ENCODE measurements at regions not wholly inside any gene's neighbourhood (a gene's known extent, or its start where the extent isn't known, plus 50 kb on each side); places are given as distances from the start of the nearest gene placed in this dataset.

DNA sequence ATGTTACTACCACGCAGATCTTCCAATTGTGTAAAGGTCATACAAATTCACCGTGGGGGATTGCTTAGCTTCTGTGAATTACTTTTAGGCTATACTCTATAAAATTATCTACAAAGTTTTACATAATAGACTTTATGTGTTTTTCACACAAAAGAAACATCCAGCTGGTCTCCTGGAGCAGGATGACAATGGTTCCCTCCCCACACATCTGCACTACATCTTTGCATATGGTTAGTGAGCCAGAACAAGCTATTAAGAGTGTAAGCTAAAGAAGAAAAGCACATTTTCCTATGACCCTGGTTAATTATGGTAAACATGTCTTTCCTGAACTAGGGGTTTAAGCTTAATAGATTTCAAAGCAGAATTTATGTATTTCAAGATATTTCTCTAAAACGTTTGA, 295.1 kb downstream of the ASXL3 start:
- Histone ChIP-seq H3K4me3 (ENCODE audit: low read length) (no peak overlapping the region), H3K4me1 (ENCODE audit: control insufficient read depth, insufficient read depth, low read length) (no peaks in the 10 kb centered on the region), H3K9me3 (ENCODE audit: control insufficient read depth, insufficient read depth, low read length) (no peaks in the 10 kb centered on the region), H3K27ac (ENCODE audit: low read length) (no peak overlapping the region), H3K27me3 (ENCODE audit: control insufficient read depth, insufficient read depth, low read length) (no peaks in the 10 kb centered on the region), H3K36me3 (ENCODE audit: control insufficient read depth, insufficient read depth, low read length) (no peaks in the 10 kb centered on the region)
- no CpG with 5 or more reads among the region's 3 CpGs for WGBS (ENCODE audit: insufficient coverage, insufficient read length)
- no peak for DNase-seq (ENCODE audit: low read depth, low spot score)

DNA sequence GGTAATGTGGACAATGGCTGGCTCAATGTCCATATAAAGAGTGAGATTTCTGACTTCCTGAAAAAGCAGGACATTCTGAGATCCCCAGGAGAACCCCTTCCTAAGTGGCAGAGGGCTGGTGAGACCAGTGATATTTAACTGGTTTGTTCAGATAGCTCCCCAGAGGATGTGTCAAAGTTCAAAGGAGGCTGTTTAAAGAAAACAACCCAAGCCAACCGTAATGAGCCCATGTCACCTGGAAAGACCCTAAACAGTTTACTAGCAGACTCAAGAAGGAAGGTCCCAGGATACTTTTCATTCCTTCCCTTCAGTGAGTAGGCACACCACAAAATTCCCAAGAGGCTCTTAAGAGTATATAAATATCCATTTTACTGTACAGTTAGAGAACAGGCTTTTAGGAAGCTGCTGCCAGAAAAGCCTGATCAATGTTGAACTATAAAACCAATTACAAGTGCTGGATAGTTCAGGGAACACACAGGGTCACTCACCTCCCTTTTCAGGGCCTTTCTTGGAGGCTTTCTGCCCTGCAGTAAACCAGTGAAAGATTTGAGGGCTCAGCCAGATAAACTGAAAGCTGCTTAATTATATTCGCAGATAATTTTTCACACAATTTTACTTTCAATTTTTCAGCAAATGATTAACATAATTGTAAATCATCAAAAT, 293.5 kb downstream of the ASXL3 start:
- no peak for DNase-seq (ENCODE audit: low read depth, low spot score)
- Histone ChIP-seq H3K36me3 (ENCODE audit: control insufficient read depth, insufficient read depth, low read length) (no peaks in the 10 kb centered on the region), H3K9me3 (ENCODE audit: control insufficient read depth, insufficient read depth, low read length) (no peaks in the 10 kb centered on the region), H3K4me3 (ENCODE audit: low read length) (no peak overlapping the region), H3K27me3 (ENCODE audit: control insufficient read depth, insufficient read depth, low read length) (no peaks in the 10 kb centered on the region), H3K4me1 (ENCODE audit: control insufficient read depth, insufficient read depth, low read length) (no peaks in the 10 kb centered on the region), H3K27ac (ENCODE audit: low read length) (no peak overlapping the region)
- 100% methylated on average over 1 of the region's 2 CpGs for WGBS (ENCODE audit: insufficient coverage, insufficient read length)

DNA sequence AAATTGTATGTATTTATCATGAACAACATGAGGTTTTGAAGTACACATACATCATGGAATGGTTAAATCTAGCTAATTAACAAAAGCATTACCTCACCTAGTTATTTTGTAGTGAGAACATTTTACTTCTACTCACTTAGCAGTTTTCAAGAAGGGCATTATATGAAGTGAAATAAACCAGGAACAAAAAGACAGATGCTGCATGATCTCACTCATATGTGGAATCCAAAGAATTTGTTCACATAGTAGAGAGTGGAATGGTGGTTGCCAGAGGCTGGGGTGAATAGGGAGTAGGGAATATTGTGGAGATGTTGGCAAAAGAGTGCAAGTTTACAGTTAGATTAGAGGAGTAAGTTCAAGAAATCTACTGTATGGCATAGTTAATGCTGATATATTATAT, 292.0 kb downstream of the ASXL3 start:
- Histone ChIP-seq H3K27ac (ENCODE audit: low read length) (no peak overlapping the region), H3K36me3 (ENCODE audit: control insufficient read depth, insufficient read depth, low read length) (no peaks in the 10 kb centered on the region), H3K4me3 (ENCODE audit: low read length) (no peak overlapping the region), H3K9me3 (ENCODE audit: control insufficient read depth, insufficient read depth, low read length) (no peaks in the 10 kb centered on the region), H3K27me3 (ENCODE audit: control insufficient read depth, insufficient read depth, low read length) (no peaks in the 10 kb centered on the region), H3K4me1 (ENCODE audit: control insufficient read depth, insufficient read depth, low read length) (no peaks in the 10 kb centered on the region)
- DNase-seq (ENCODE audit: low read depth, low spot score), result no peak

DNA sequence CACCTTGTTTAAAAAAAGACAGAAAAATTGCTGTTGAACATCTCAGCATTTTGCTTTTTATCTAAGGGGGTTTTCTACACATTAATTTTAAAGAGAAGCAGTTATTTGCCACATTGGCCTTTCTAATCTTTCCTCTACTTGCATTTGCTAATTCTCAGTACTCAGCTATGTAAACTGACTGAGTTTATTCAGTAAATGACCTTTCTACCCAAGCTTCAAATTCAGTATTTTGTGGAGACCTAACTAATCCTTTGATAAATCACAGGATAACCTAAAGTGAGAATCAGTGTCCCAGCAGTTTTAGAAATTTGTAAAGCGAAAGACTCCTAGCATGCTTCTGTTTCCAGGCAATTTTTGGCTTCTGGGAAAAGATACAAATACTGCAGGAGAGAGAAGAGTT, 288.4 kb downstream of the ASXL3 start:
- no peak overlapping the region for H3K4me3 ChIP-seq (ENCODE audit: low read length)
- H3K9me3 ChIP-seq (ENCODE audit: control insufficient read depth, insufficient read depth, low read length), result peaks cover 3% of the 10 kb centered on the region; the same call in 1 of the 2 replicates
- no peaks in the 10 kb centered on the region for H3K27me3 ChIP-seq (ENCODE audit: control insufficient read depth, insufficient read depth, low read length)
- H3K27ac ChIP-seq (ENCODE audit: low read length), result no peak overlapping the region
- H3K36me3 ChIP-seq (ENCODE audit: control insufficient read depth, insufficient read depth, low read length), result no peaks in the 10 kb centered on the region
- H3K4me1 ChIP-seq (ENCODE audit: control insufficient read depth, insufficient read depth, low read length), result no peaks in the 10 kb centered on the region
- DNase-seq (ENCODE audit: low read depth, low spot score), result no peak
- no CpG with 5 or more reads among the region's 1 CpG for WGBS (ENCODE audit: insufficient coverage, insufficient read length)

DNA sequence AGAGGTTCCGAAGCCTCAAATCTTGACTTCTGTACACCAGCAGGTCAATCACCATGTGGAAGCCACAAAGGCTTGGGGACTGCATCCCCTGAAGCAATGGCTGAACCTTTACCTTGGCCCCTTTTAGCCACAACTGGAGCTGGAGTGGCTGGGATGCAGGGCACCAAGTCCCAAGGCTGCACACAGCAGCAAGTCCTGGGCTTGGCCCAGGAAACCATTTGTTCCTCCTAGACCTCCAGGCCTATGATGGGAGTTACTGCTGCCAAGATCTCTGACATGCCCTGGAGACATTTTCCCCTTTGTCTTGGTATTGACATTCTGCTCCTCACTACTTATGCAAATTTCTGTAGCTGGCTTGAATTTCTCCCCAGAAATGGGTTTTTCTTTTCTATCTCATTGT, 285.9 kb downstream of the ASXL3 start:
- DNase-seq (ENCODE audit: low read depth, low spot score), result no peak
- no peak overlapping the region for H3K4me3 ChIP-seq (ENCODE audit: low read length)
- no peak overlapping the region for H3K27ac ChIP-seq (ENCODE audit: low read length)
- H3K27me3 ChIP-seq (ENCODE audit: control insufficient read depth, insufficient read depth, low read length), result no peaks in the 10 kb centered on the region
- WGBS (ENCODE audit: insufficient coverage, insufficient read length), result no CpG with 5 or more reads among the region's 1 CpG
- H3K4me1 ChIP-seq (ENCODE audit: control insufficient read depth, insufficient read depth, low read length), result no peaks in the 10 kb centered on the region
- H3K9me3 ChIP-seq (ENCODE audit: control insufficient read depth, insufficient read depth, low read length), result peaks cover 3% of the 10 kb centered on the region; the same call in 1 of the 2 replicates
- no peaks in the 10 kb centered on the region for H3K36me3 ChIP-seq (ENCODE audit: control insufficient read depth, insufficient read depth, low read length)

DNA sequence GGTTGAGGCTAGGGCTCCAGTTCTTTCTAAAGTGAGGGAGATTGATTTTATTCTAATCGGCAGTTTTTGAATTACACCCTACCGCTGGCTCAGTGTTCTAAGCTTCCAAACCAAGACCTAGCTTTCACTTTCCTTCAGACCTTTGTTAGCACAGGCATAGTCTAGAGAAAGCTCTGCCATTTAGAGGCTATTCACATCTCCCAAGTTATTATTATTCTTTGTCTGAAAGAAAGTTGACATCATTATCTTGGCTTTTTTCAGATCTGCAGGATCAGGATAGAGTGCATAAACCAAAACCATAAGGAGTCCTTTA, 276.8 kb downstream of the ASXL3 start:
- no CpG with 5 or more reads among the region's 2 CpGs for WGBS (ENCODE audit: insufficient coverage, insufficient read length)
- no peaks in the 10 kb centered on the region for H3K27me3 ChIP-seq (ENCODE audit: control insufficient read depth, insufficient read depth, low read length)

DNA sequence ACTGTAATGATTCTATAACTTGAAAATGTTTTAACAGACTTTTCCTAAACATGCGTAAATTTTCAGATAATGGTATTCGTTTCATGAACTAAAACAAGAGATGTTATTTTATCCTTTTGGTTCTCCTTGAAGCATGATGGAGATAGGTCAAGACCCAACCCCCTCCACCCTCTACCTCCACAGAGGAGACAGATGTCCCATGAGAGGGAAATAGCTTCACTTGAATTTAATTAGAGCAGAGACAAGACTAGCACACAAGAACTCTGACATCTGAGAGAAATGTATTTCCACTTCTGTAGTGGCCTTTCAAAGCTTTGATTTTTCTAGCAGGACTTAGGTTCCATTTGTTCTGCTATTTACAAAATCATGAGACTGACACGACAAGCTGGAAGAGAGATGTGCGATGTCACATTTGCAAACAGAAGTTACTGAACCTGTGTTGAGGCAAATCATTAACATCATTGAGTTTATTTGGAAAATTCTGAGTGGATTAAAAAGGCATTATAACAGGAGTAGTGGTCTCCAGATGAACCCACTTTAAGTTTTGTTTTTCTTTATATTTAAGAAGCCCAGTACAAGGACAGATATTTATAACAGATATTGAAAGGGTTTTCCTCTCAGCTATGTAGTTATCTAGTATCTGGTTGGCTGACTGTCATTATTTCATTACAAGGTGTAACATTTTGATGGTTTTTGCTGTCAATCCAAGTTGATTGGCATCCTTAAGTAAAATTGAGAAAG, 276.2 kb downstream of the ASXL3 start:
- WGBS (ENCODE audit: insufficient coverage, insufficient read length), result no CpG with 5 or more reads among the region's 4 CpGs
- Histone ChIP-seq H3K36me3 (ENCODE audit: control insufficient read depth, insufficient read depth, low read length) (no peaks in the 10 kb centered on the region), H3K27ac (ENCODE audit: low read length) (no peak overlapping the region), H3K4me1 (ENCODE audit: control insufficient read depth, insufficient read depth, low read length) (no peaks in the 10 kb centered on the region), H3K27me3 (ENCODE audit: control insufficient read depth, insufficient read depth, low read length) (no peaks in the 10 kb centered on the region), H3K9me3 (ENCODE audit: control insufficient read depth, insufficient read depth, low read length) (no peaks in the 10 kb centered on the region), H3K4me3 (ENCODE audit: low read length) (no peak overlapping the region)
- DNase-seq (ENCODE audit: low read depth, low spot score), result no peak

More for the DNA sequence above, 276.8 kb downstream of the ASXL3 start:
- Histone ChIP-seq H3K4me3 (ENCODE audit: low read length) (no peak overlapping the region), H3K4me1 (ENCODE audit: control insufficient read depth, insufficient read depth, low read length) (no peaks in the 10 kb centered on the region), H3K9me3 (ENCODE audit: control insufficient read depth, insufficient read depth, low read length) (no peaks in the 10 kb centered on the region), H3K27ac (ENCODE audit: low read length) (no peak overlapping the region), H3K36me3 (ENCODE audit: control insufficient read depth, insufficient read depth, low read length) (no peaks in the 10 kb centered on the region)
- DNase-seq (ENCODE audit: low read depth, low spot score), result no peak

DNA sequence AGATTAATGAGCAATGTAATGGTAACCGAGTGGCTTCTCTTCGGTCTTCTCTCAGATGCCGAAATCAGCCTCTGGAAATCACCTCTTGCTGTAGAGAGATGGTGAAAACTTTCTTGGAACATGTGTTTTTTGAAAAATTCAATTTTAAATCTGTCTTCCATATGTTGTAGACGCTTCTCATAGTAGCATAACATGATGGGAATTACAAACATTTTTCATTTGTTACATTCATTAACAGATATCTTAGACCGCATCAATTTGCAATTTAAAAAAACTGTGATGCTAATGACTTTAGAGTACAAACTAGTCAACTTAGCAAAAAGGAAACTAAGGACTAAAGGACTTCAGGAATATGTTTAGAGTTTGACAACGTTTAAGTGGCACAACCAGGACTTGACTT, 275.2 kb downstream of the ASXL3 start:
- no peaks in the 10 kb centered on the region for H3K27me3 ChIP-seq (ENCODE audit: control insufficient read depth, insufficient read depth, low read length)
- H3K36me3 ChIP-seq (ENCODE audit: control insufficient read depth, insufficient read depth, low read length), result no peaks in the 10 kb centered on the region
- no CpG with 5 or more reads among the region's 6 CpGs for WGBS (ENCODE audit: insufficient coverage, insufficient read length)
- no peak overlapping the region for H3K4me3 ChIP-seq (ENCODE audit: low read length)
- H3K4me1 ChIP-seq (ENCODE audit: control insufficient read depth, insufficient read depth, low read length), result no peaks in the 10 kb centered on the region
- H3K9me3 ChIP-seq (ENCODE audit: control insufficient read depth, insufficient read depth, low read length), result no peaks in the 10 kb centered on the region
- H3K27ac ChIP-seq (ENCODE audit: low read length), result no peak overlapping the region
- DNase-seq (ENCODE audit: low read depth, low spot score), result no peak

DNA sequence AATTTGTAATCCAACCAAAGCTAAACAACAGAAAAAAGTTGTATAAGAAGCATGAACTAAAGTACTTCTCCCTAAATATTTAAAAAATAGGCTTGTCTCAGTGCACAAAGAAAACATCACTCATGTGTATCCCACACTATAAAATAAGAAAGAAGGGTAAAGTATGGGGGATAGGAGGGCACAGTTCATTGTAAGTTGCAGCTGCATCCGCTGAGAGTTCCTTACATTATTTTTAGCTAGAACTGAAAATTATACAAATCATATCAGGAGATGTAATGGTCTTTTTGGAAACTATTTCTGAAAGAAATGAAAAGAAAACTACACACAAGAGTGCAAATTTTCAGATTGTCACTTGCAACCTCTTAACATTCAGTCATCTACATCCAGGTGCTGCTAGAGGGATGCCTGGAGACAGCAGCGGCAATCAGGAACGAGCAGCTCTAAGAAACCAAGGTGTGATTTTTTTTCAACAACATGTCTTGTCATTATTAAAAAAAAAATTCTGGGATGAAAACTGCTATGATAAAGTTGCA, 273.6 kb downstream of the ASXL3 start:
- no peaks in the 10 kb centered on the region for H3K36me3 ChIP-seq (ENCODE audit: control insufficient read depth, insufficient read depth, low read length)
- whole genome bisulfite sequencing (ENCODE audit: insufficient coverage, insufficient read length), result no CpG with 5 or more reads among the region's 3 CpGs
- H3K9me3 ChIP-seq (ENCODE audit: control insufficient read depth, insufficient read depth, low read length), result no peaks in the 10 kb centered on the region
- no peaks in the 10 kb centered on the region for H3K27me3 ChIP-seq (ENCODE audit: control insufficient read depth, insufficient read depth, low read length)
- no peak for DNase-seq (ENCODE audit: low read depth, low spot score)
- H3K4me3 ChIP-seq (ENCODE audit: low read length), result no peak overlapping the region
- H3K27ac ChIP-seq (ENCODE audit: low read length), result no peak overlapping the region
- H3K4me1 ChIP-seq (ENCODE audit: control insufficient read depth, insufficient read depth, low read length), result no peaks in the 10 kb centered on the region

DNA sequence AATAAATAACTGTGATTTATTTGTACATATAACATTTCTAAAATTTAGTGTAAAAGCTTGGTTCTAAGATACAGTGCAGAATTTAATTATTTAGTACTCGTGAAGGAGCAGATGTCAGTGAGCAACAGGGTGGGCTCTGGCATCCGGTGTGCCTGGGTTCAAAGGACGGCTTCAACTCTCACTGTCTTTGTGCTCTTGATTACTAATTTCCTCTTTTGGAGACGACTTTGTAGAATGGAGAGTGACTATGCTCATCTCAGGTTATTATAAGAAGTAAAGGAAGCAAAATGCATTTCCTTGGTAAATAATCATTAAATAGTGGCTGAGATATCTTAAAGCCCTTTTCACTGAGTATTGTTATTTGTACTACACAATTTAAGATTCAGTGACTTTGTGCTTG, 271.7 kb downstream of the ASXL3 start:
- Histone ChIP-seq H3K27me3 (ENCODE audit: control insufficient read depth, insufficient read depth, low read length) (no peaks in the 10 kb centered on the region), H3K4me3 (ENCODE audit: low read length) (no peak overlapping the region), H3K36me3 (ENCODE audit: control insufficient read depth, insufficient read depth, low read length) (no peaks in the 10 kb centered on the region), H3K9me3 (ENCODE audit: control insufficient read depth, insufficient read depth, low read length) (no peaks in the 10 kb centered on the region), H3K4me1 (ENCODE audit: control insufficient read depth, insufficient read depth, low read length) (no peaks in the 10 kb centered on the region), H3K27ac (ENCODE audit: low read length) (no peak overlapping the region)
- DNase-seq (ENCODE audit: low read depth, low spot score), result no peak
- no CpG with 5 or more reads among the region's 4 CpGs for WGBS (ENCODE audit: insufficient coverage, insufficient read length)

DNA sequence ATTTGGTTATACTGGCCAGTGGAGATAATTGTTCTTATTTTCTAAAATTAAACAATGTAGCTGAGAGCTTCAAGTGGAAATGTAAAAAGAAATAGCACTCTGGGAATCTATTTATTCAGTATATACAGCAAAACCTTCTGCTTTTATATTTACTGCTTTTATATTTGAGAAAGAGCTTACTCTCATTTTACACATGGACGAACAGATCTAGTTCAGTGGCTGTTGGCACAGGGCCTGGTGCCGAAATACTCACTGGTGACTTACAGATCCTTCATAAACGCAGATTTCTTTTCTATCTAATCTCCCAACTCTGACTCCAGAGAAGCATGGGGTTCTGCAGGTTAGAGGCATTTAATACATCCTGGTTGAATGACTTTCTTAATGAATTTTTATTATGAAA, 266.2 kb downstream of the ASXL3 start:
- Histone ChIP-seq H3K9me3 (ENCODE audit: control insufficient read depth, insufficient read depth, low read length) (no peaks in the 10 kb centered on the region), H3K27ac (ENCODE audit: low read length) (no peak overlapping the region), H3K4me3 (ENCODE audit: low read length) (no peak overlapping the region), H3K27me3 (ENCODE audit: control insufficient read depth, insufficient read depth, low read length) (no peaks in the 10 kb centered on the region), H3K36me3 (ENCODE audit: control insufficient read depth, insufficient read depth, low read length) (no peaks in the 10 kb centered on the region), H3K4me1 (ENCODE audit: control insufficient read depth, insufficient read depth, low read length) (no peaks in the 10 kb centered on the region)
- DNase-seq (ENCODE audit: low read depth, low spot score), result no peak
- WGBS (ENCODE audit: insufficient coverage, insufficient read length), result no CpG with 5 or more reads among the region's 3 CpGs

Measured in iPS DF 6.9 (cell line).